DND-41 (cell line): ENCODE measurements at regions not wholly inside any gene's neighbourhood (a gene's known extent, or its start where the extent isn't known, plus 50 kb on each side); places are given as distances from the start of the nearest gene placed in this dataset.

Experiments used
- ATAC-seq: fragments of 200-7000 bp; cut with Tn5 transposase; 3 replicates; pipeline ENCODE4 v1.9.1; 2021; ENCODE audit warnings: low read depth; ENCODE audit not compliant: insufficient read depth
- DNase-seq: peaks from one replicate; pipeline ENCODE4 v3.0.0-alpha.2; 2020
- H2AFZ ChIP-seq: 2 replicates; pipeline ENCODE4 v1.6.0; 2012; ENCODE audit warnings: low read depth, low read length
- H3K27ac ChIP-seq: 2 replicates; pipeline ENCODE4 v1.5.1; 2012; ENCODE audit warnings: low read length, inconsistent platforms
- H3K27me3 ChIP-seq: fragments of 200-600 bp; sonication (generic); 2 replicates; pipeline ENCODE4 v1.6.0; 2012; ENCODE audit warnings: low read length, mild to moderate bottlenecking, inconsistent platforms; ENCODE audit not compliant: insufficient read depth, poor library complexity
- H3K36me3 ChIP-seq: 2 replicates; pipeline ENCODE4 v1.5.1; 2012; ENCODE audit warnings: low read length, inconsistent platforms; ENCODE audit not compliant: insufficient read depth
- H3K4me1 ChIP-seq: 2 replicates; pipeline ENCODE4 v1.5.1; 2012; ENCODE audit warnings: mild to moderate bottlenecking, low read length; ENCODE audit not compliant: insufficient read depth
- H3K4me2 ChIP-seq: 2 replicates; pipeline ENCODE4 v1.6.0; 2012; ENCODE audit warnings: mild to moderate bottlenecking, moderate library complexity, low read length, inconsistent platforms; ENCODE audit not compliant: insufficient read depth
- H3K4me3 ChIP-seq, 2 experiments: fragments of 200-600 bp in 1 of 2; shearing (Covaris generic) in 1 of 2; 2 replicates each; pipeline ENCODE4 v1.5.1; 2012 to 2016; ENCODE audit warnings: inconsistent platforms in 2 of 2, low read length in 2 of 2, mild to moderate bottlenecking in 2 of 2, low read depth in 1 of 2, moderate library complexity in 1 of 2
- H3K79me2 ChIP-seq: 2 replicates; pipeline ENCODE4 v1.6.0; 2012; ENCODE audit warnings: low read length, inconsistent platforms; ENCODE audit not compliant: insufficient read depth
- H3K9ac ChIP-seq: 2 replicates; pipeline ENCODE4 v1.6.0; 2012; ENCODE audit warnings: low read depth, mild to moderate bottlenecking, inconsistent platforms, low read length, moderate library complexity
- H3K9me3 ChIP-seq: 2 replicates; pipeline ENCODE4 v1.5.1; 2012; ENCODE audit warnings: low read length, moderate library complexity, mild to moderate bottlenecking, inconsistent platforms; ENCODE audit not compliant: insufficient read depth, severe bottlenecking
- H4K20me1 ChIP-seq: 2 replicates; pipeline ENCODE4 v1.6.0; 2012; ENCODE audit warnings: low read length; ENCODE audit not compliant: insufficient read depth
- CTCF ChIP-seq: IDR thresholded peaks from 2 replicates; pipeline ENCODE4 v1.5.1; 2012; ENCODE audit warnings: borderline replicate concordance, low read length, moderate library complexity, mild to moderate bottlenecking; ENCODE audit not compliant: poor library complexity, severe bottlenecking; ENCODE audit errors: extremely low read depth
- EZH2 ChIP-seq: IDR thresholded peaks from 3 replicates; pipeline ENCODE4 v1.6.1; 2012; ENCODE audit warnings: borderline replicate concordance, low read depth, mild to moderate bottlenecking, moderate library complexity, low read length, inconsistent platforms; ENCODE audit not compliant: severe bottlenecking

DNA sequence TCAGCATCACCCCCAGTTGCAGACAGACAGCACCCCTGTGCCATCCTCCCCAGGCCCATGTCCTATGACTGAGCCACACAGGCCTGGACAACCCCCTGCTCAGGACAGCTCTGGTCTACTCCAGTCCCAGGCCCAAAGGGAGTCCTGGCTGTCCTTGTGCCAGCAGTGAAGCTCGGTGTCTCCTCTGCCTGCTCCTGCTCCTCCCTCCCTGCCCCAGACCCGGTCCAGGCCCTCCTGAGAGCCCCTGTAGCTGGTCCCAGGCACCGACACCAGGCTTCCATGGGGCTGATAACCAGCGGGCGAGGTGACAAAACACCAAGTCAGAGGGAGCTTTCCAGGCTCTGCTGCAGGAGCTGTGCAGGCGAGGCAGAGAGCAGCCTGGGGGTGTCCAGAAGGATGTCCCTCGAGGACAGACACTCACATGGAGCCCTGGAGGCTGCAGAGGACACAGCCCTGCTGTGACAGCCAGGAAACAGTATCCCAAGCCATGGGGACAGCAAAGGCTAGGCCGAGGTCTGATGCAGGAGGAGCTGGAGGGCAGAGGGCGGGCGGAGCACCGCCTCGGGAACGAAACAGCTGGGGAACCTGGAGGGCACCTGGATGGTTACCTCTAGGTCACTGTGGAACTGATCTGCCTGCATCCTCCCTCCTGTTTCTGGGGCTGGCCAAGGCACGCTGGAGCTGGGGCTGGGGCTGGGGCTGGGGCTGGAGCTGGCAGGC is 103.8 kb upstream of the PRR20G start:
- Histone ChIP-seq H3K27me3 (no peaks in the 10 kb centered on the region), H3K79me2 (no peaks in the 10 kb centered on the region), H3K36me3 (no peaks in the 10 kb centered on the region), H3K9me3 (no peaks in the 10 kb centered on the region), H3K27ac (no peak overlapping the region), H2AFZ (no peak overlapping the region), H3K9ac (no peak overlapping the region), H3K4me1 (no peaks in the 10 kb centered on the region), H4K20me1 (no peaks in the 10 kb centered on the region), H3K4me2 (no peak overlapping the region), H3K4me3 (no peak overlapping the region)
- ATAC-seq (no peak), DNase-seq (no peak)
- no peak for TF ChIP-seq EZH2
- no peak for TF ChIP-seq CTCF

DNA sequence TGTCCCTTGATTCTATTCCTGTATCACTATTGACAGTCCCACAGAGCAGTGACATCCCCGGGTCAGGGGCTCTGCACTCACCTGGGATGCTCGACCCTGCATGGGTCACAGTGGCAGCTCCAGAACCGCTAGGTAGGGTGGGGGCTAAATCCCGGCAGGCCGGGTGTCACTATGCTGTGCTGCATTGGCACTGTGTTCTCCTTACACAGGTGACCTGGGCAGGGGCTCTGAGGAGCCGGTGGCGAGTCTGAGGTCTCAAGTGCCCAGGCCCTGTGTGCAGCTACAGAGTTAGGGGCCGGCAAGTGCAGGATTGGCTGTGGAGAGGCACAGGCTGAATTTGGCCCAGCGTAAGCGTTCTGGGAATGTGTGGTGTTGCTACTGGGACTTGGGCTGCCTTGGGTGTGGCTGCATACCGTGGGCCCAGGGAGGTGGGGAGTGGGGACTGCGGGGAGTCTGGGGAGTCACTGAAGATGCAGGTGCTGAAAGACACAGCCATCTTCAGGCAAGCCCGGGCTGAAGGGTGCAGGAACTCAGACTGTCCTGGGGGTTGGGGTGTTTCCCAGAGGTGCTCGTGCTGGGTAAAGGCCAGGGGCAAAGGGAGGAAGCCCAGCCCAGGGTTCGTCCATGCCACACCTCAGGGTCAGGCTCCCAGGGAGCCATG is 102.6 kb upstream of the PRR20G start:
- no peak overlapping the region for H3K4me3 ChIP-seq
- H4K20me1 ChIP-seq = no peaks in the 10 kb centered on the region
- H3K27ac ChIP-seq = no peak overlapping the region
- TF ChIP-seq EZH2 (no peak), CTCF (no peak)
- no peak overlapping the region for H3K4me2 ChIP-seq
- no peaks in the 10 kb centered on the region for H3K9me3 ChIP-seq
- H3K9ac ChIP-seq = no peak overlapping the region
- ATAC-seq (no peak), DNase-seq (no peak)
- no peaks in the 10 kb centered on the region for H3K27me3 ChIP-seq
- no peaks in the 10 kb centered on the region for H3K36me3 ChIP-seq
- H3K79me2 ChIP-seq = no peaks in the 10 kb centered on the region
- H3K4me1 ChIP-seq = no peaks in the 10 kb centered on the region
- no peak overlapping the region for H2AFZ ChIP-seq

- H3K4me2 ChIP-seq = no peak overlapping the region
- no peak overlapping the region for H3K27ac ChIP-seq
- no peaks in the 10 kb centered on the region for H3K27me3 ChIP-seq
- no peaks in the 10 kb centered on the region for H3K9me3 ChIP-seq
- no peaks in the 10 kb centered on the region for H3K79me2 ChIP-seq
- no peak overlapping the region for H3K4me3 ChIP-seq
- no peaks in the 10 kb centered on the region for H3K36me3 ChIP-seq
- ATAC-seq (no peak), DNase-seq (no peak)
- no peaks in the 10 kb centered on the region for H4K20me1 ChIP-seq
- TF ChIP-seq CTCF (no peak), EZH2 (no peak)
- no peaks in the 10 kb centered on the region for H3K4me1 ChIP-seq
- no peak overlapping the region for H2AFZ ChIP-seq
- H3K9ac ChIP-seq = no peak overlapping the region
These were observed 102.1 kb upstream of the PRR20G start for GRCh38 chr3:127389913-127390312.
